GM18499 (cell line): ENCODE measurements at regions not wholly inside any gene's neighbourhood (a gene's known extent, or its start where the extent isn't known, plus 50 kb on each side); places are given as distances from the start of the nearest gene placed in this dataset.
"Not testable (repeated sequence)": the region's sequence is repeated elsewhere in the genome, so short reads cannot be mapped to it uniquely, and the experiment has no call there.

Experiments used
- ATAC-seq: cut with Tn5 transposase; IDR thresholded peaks from one replicate; pipeline ENCODE4 v1.9.1; 2021; ENCODE audit warnings: moderate number of reproducible peaks; ENCODE audit not compliant: insufficient read depth, unreplicated experiment

- no peak for ATAC-seq
These were observed 128.3 kb upstream of the MAP3K7 start for GRCh38 chr6:90715093-90715655.

GRCh38 chr6:90714319-90714718 lies 127.4 kb upstream of the MAP3K7 start:
- ATAC-seq = no peak

- ATAC-seq = no peak
These were observed 125.2 kb upstream of the MAP3K7 start for GRCh38 chr6:90712114-90712513.

GRCh38 chr6:90709431-90709996 lies 122.6 kb upstream of the MAP3K7 start:
- no peak for ATAC-seq

- no peak for ATAC-seq
These were observed 121.4 kb upstream of the MAP3K7 start for GRCh38 chr6:90708206-90708737.

- no peak for ATAC-seq
These were observed 120.4 kb upstream of the MAP3K7 start for GRCh38 chr6:90707246-90707645.

- no peak for ATAC-seq
These were observed 116.5 kb upstream of the MAP3K7 start for GRCh38 chr6:90703336-90703735.

GRCh38 chr6:90701926-90702325 lies 115.1 kb upstream of the MAP3K7 start:
- no peak for ATAC-seq

- no peak for ATAC-seq
These were observed 114.4 kb upstream of the MAP3K7 start for GRCh38 chr6:90701146-90701781.

GRCh38 chr6:90695316-90695715 lies 108.4 kb upstream of the MAP3K7 start:
- ATAC-seq = no peak

GRCh38 chr6:90694802-90695201 lies 107.9 kb upstream of the MAP3K7 start:
- ATAC-seq = no peak

GRCh38 chr6:90691823-90692222 lies 105.0 kb upstream of the MAP3K7 start:
- ATAC-seq = no peak

GRCh38 chr6:90689172-90689571 lies 102.3 kb upstream of the MAP3K7 start:
- no peak for ATAC-seq

- ATAC-seq = no peak
These were observed 101.0 kb upstream of the MAP3K7 start for GRCh38 chr6:90687775-90688380.

- ATAC-seq = no peak
These were observed 95.0 kb upstream of the MAP3K7 start for GRCh38 chr6:90681863-90682262.

- no peak for ATAC-seq
These were observed 91.3 kb upstream of the MAP3K7 start for GRCh38 chr6:90678049-90678779.

GRCh38 chr6:90677440-90677839 lies 90.6 kb upstream of the MAP3K7 start:
- ATAC-seq = no peak

GRCh38 chr6:90676516-90677300 lies 89.8 kb upstream of the MAP3K7 start:
- ATAC-seq = no peak

GRCh38 chr6:90675107-90675506 lies 88.2 kb upstream of the MAP3K7 start:
- not testable (repeated sequence) for ATAC-seq

GRCh38 chr6:90674077-90674476 lies 87.2 kb upstream of the MAP3K7 start:
- not testable (repeated sequence) for ATAC-seq
